ENCODE measurements at regions not wholly inside any gene's neighbourhood (a gene's known extent, or its start where the extent isn't known, plus 50 kb on each side); places are given as distances from the start of the nearest gene placed in this dataset.

DNA sequence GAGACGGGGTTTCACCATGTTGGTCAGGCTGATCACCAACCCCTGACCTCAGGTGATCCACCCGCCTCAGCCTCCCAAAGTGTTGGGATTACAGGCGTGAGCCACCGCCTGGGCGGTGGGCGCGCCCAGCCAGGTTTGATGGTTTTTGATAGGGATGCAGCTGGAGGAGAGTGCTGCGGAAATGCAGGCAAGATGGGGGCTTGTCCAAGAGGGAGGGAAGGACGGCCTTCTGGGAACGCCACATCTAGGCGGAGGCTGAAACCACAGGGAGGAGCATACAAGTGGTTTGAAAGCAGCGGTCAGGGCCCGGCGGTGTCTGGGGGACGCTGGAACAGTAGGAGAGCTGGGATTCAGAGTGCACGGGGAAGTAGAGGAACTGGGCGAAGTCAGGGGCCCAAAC, 134.6 kb downstream of the VRK1 start:
- DNase-seq (ENCODE audit: low read depth, low spot score): no peak

- no peak for DNase-seq (ENCODE audit: low read depth, low spot score)
Measured at GRCh38 chr14:96934638-96935330, 137.6 kb downstream of the VRK1 start.

DNA sequence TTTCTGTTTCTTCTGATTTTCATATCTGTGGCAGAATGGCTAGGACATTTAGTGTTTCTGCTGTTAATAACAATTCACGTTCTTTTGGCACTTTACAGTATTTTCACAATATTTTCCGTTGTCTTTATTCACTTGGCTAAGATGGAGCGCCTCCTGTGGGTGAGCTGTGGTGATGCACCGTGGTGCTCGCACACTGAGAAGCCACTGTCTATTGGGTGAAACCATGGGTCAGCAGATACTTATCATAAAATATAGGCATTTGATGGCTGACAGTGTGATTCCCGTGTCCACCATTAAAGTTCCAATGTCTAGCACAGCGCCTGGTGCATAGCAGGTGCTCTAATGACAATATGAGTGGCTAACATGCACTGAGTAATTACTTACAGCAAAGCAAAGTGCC, 141.8 kb downstream of the VRK1 start:
- no peak for DNase-seq (ENCODE audit: low read depth, low spot score)

GRCh38 chr14:96940009-96940408, 142.8 kb downstream of the VRK1 start:
- DNase-seq (ENCODE audit: low read depth, low spot score): no peak

- no peak for DNase-seq (ENCODE audit: low read depth, low spot score)
Measured at GRCh38 chr14:96944297-96944696, 147.1 kb downstream of the VRK1 start.

GRCh38 chr14:96945721-96946120, 148.5 kb downstream of the VRK1 start:
- DNase-seq (ENCODE audit: low read depth, low spot score): no peak

DNA sequence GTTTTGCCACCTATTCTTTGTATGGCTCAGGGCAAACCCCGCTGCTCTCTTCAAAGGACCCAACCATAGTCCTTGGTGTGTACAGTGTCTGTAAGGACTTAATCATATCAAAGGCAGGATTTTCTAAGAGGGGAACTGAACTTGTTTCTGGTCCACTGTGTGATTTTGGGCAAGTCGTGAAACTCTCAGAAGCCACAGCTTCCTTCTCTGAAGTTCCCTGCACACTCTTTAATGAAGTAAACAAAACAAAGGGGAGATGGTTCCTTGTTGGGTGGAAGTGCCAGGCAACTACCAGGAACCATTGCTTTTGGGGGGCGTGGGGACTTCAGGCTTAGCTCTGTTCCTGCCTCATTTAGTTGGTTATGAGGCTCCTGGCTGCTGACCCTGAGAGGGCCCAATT, 152.4 kb downstream of the VRK1 start:
- DNase-seq (ENCODE audit: low read depth, low spot score): no peak

DNA sequence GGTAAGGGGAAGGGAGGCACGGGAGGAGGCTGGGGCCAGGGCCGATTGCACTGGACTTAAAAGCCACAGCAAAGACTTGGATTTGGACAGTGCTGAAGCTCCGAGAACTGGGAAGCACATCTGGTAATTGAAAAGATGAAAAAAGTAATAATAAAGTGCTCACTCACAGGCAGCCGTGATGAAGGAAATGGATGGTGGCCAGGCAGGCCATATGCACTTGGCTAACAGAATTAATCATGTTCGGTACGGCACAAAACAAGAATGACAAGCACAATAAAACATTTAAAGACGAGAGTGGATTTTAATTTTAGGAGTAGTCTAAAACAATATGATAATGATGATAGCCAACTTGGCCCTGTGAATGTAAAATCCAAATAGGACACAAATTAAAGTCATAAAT, 154.3 kb downstream of the VRK1 start:
- no peak for DNase-seq (ENCODE audit: low read depth, low spot score)

GRCh38 chr14:96953087-96953874, 156.1 kb downstream of the VRK1 start:
- no peak for DNase-seq (ENCODE audit: low read depth, low spot score)

GRCh38 chr14:96953875-96954185, 156.6 kb downstream of the VRK1 start:
- no peak for DNase-seq (ENCODE audit: low read depth, low spot score)

DNA sequence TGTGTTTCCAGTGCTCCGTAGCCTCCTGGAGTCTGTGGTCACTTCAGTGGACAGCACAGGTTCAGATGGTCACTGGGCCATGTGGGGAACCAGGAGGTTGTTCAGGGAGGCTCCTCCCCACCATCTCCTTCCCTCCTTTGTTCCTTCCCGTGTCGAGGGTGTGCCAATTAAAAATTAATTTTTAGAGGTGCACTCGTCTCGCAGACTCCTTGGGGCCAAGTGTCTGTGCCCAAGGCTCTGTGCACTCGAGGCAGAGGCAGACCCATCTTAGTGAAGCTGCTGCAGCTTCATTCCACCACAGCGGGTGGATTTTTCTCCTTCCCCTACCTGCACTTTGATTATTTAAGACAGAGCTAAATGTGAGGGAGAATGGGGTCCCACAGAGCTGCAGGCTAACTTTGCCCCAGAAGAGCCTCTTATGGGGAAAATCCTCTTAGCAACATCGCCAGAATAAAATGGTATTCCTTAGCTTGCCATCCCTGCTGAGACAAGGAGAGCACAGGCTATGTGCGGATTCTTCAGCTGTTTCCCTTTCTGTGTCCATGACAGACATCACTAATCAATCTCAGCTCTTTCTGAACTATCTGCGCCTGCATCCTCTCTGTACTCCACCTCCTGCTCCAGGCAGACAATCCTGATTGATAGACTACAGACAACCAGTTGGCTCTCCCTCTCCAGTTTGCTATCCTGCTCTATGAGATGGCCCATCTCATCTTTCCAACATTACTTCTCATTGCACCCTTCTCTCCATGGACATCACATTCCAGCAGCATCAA, 159.5 kb downstream of the VRK1 start:
- DNase-seq (ENCODE audit: low read depth, low spot score): no peak

- no peak for DNase-seq (ENCODE audit: low read depth, low spot score)
Measured at GRCh38 chr14:96958057-96958456, 160.9 kb downstream of the VRK1 start.

DNA sequence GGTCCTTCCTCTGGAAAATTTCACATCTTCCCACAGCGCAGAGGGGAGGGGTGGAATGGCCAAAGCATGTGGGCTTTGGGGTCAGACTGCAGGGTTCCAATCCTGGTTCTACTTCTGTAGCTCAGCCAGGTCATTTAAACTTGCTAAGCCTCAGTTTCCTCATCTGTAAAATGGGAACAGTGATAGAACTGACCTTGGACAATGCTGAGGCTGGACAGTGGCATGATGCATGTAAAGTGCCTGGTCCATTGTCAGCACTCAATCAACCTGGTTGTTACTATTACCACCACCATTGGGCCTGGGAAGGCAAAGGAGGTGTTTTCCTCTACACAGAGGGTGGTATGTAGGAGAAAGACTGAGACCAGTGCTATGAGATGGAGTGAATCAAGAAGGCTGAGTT, 162.8 kb downstream of the VRK1 start:
- DNase-seq (ENCODE audit: low read depth, low spot score): no peak

GRCh38 chr14:96960598-96961116, 163.5 kb downstream of the VRK1 start:
- no peak for DNase-seq (ENCODE audit: low read depth, low spot score)

- no peak for DNase-seq (ENCODE audit: low read depth, low spot score)
Measured at GRCh38 chr14:96961895-96962294, 164.7 kb downstream of the VRK1 start.

GRCh38 chr14:96962337-96962736, 165.2 kb downstream of the VRK1 start:
- DNase-seq (ENCODE audit: low read depth, low spot score): no peak

DNA sequence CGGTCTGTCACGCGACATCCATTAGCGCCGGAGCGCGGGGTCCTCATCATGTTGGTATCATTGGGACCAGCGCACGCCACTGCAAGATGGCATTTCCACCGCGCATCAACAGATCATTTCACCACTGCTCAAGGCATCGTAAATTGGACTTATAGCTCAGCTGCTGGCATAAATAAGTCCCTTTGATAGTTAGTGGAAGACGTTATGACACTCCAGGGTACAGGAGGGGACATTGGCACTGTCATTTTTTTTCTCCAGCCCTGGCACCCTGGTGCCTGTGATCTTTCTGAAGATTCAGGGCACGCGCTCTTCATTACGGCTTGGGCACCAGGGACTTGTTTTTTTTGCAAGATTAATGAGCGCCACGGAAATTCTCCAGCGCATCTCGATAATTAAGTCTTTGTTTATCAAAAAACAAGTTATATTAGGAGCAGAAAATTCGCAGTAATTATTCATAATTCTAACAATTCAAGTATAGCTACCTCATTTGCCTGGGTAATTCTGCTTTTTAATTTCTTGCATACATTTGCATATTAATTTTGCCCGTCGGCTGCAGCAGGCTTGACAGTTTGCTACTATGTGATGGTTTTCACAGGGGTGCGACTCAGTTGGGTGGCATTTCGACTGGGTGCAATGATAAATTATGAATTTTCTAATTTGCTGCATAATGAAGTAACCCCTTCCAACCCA, 167.7 kb downstream of the VRK1 start:
- no peak for DNase-seq (ENCODE audit: low read depth, low spot score)

DNA sequence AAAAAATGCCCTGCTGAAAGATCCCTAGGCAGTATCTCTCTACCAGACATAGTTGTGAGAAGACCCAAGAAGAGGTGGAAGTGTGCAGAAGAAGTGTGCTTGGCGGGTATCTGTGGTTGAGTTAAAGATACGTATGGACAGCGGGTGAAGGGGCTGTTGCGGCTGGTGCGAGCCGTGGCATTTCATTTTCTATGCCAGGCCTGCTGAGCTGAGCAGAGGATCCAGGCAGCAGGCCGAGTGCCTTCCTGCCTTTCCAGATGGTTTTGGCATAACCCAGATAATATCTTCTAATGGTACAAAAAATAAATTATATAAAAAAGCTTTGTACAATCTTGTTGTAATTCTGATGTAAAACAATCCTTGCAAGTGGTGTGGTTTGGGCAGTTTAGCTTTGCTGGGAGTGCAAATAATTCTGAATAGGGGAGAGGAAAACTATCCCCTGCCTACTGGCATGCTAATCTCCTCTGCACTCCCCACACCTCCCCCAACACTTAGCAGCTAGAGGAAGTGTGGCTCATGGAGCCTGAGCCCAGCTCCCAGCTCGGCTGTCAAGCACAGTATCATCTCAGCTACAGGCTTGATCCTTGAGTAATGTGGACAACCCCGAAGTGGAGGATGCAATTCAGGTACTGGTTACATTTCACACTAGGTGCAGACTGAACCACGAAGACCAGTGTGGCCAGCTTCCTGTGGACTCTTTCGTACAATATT, 168.9 kb downstream of the VRK1 start:
- DNase-seq (ENCODE audit: low read depth, low spot score): no peak

DNA sequence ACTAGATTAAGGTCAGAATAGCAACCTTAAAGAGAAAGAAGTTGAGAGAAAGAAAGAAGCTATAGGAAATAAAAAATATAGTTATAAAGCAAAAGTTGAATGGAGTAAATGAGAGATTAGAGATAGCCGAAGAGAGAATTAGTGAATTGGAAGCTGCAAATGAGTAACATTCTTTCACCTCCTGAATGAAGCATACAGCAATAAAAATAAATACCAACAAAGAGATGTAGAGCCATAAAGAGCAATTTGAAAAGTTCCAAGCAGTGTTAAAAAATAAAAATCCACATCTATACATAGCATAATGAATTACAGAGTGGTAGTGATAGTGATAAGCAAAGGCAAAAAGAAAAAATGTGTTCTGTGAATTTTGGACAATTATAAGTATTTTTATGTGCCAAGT, 177.9 kb downstream of the VRK1 start:
- DNase-seq (ENCODE audit: low read depth, low spot score): no peak

DNA sequence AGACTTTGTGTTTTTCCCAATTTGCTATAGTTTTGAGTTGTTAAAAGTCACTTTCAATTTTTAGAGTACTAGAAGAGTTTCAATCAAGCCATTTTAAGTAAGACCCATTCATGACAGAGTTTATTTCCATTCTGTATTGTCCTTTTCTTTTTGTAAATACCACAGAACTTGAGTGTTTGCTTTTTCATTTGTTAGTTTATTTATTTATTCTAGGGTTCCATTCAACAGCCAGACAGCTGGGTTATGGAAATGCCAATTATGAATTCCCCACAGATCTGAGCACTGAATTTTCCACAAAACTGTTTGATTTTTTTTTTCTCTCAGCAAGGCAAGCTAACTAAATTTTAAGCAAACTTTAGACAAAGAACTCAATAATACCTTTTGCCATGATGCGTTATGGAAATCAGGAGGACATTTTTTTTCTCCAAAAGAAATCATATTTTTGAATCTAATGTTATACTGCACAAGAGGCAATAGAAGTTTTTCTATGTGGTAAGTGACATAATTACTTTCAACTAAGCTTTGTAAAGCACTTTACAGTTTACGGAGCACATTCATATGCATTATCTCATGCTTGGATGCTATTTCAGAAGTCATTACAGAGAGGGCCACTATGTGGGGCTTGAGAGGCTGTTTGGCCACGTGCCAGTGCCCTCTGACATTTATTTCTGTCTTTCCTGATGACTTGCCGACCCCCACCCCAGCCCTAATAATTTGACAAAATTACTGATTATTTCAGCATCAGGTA, 181.5 kb downstream of the VRK1 start:
- DNase-seq (ENCODE audit: low read depth, low spot score): no peak
